H9 (cell line): ENCODE measurements at regions not wholly inside any gene's neighbourhood (a gene's known extent, or its start where the extent isn't known, plus 50 kb on each side); places are given as distances from the start of the nearest gene placed in this dataset.

Experiments
- DNase-seq: peaks from one replicate; pipeline ENCODE4 v3.0.0-alpha.2; 2017
- H2AFZ ChIP-seq: one replicate; pipeline ENCODE4 v1.6.1; 2013; ENCODE audit warnings: mild to moderate bottlenecking, low read length, control low read depth, moderate library complexity
- H2AK5ac ChIP-seq: 2 replicates; pipeline ENCODE4 v1.6.1; 2013; ENCODE audit warnings: low read length, control low read depth, mixed read lengths; ENCODE audit not compliant: insufficient read length
- H2BK120ac ChIP-seq: one replicate; pipeline ENCODE4 v1.6.1; 2013; ENCODE audit warnings: low read depth, mild to moderate bottlenecking, low read length, control low read depth, inconsistent platforms; ENCODE audit not compliant: poor library complexity, severe bottlenecking
- H2BK12ac ChIP-seq: 2 replicates; pipeline ENCODE4 v1.6.1; 2013; ENCODE audit warnings: low read length, control low read depth, mixed read lengths, low read depth; ENCODE audit not compliant: insufficient read length
- H2BK15ac ChIP-seq: 2 replicates; pipeline ENCODE4 v1.6.1; 2013; ENCODE audit warnings: low read depth, low read length, control low read depth
- H2BK20ac ChIP-seq: one replicate; pipeline ENCODE4 v1.6.1; 2013; ENCODE audit warnings: low read depth, mild to moderate bottlenecking, low read length, control low read depth, inconsistent platforms; ENCODE audit not compliant: poor library complexity, severe bottlenecking
- H2BK5ac ChIP-seq: 2 replicates; pipeline ENCODE4 v1.6.1; 2013; ENCODE audit warnings: low read length, control low read depth, mixed read lengths; ENCODE audit not compliant: insufficient read length
- H3K14ac ChIP-seq: 2 replicates; pipeline ENCODE4 v1.6.1; 2013; ENCODE audit warnings: low read length, control low read depth; ENCODE audit not compliant: insufficient read depth
- H3K18ac ChIP-seq: 2 replicates; pipeline ENCODE4 v1.6.1; 2013; ENCODE audit warnings: low read depth, mild to moderate bottlenecking, mixed read lengths, low read length, control low read depth; ENCODE audit not compliant: insufficient read length
- H3K23ac ChIP-seq: 2 replicates; pipeline ENCODE4 v1.6.1; 2013; ENCODE audit warnings: low read length, control low read depth, mixed read lengths, low read depth; ENCODE audit not compliant: insufficient read length
- H3K23me2 ChIP-seq: 2 replicates; pipeline ENCODE4 v1.6.1; 2013; ENCODE audit warnings: low read depth, mild to moderate bottlenecking, mixed read lengths, low read length, control low read depth; ENCODE audit not compliant: insufficient read length, poor library complexity, severe bottlenecking
- H3K27ac ChIP-seq: 2 replicates; pipeline ENCODE4 v1.5.1; 2013; ENCODE audit warnings: low read length, control low read depth, mixed read lengths, low read depth; ENCODE audit not compliant: insufficient read length
- H3K27me3 ChIP-seq: 2 replicates; pipeline ENCODE4 v1.6.1; 2013; ENCODE audit warnings: low read length, control low read depth, inconsistent platforms; ENCODE audit not compliant: insufficient read depth
- H3K4ac ChIP-seq: 2 replicates; pipeline ENCODE4 v1.6.1; 2013; ENCODE audit warnings: low read depth, mild to moderate bottlenecking, control low read depth, inconsistent platforms, low read length, moderate library complexity
- H3K4me1 ChIP-seq: 2 replicates; pipeline ENCODE4 v1.6.1; 2013; ENCODE audit warnings: low read length, control low read depth, inconsistent platforms; ENCODE audit not compliant: insufficient read depth
- H3K4me2 ChIP-seq: 2 replicates; pipeline ENCODE4 v1.6.1; 2013; ENCODE audit warnings: low read length, control low read depth, mixed read lengths; ENCODE audit not compliant: insufficient read length, insufficient read depth
- H3K56ac ChIP-seq: 2 replicates; pipeline ENCODE4 v1.6.1; 2013; ENCODE audit warnings: low read depth, mild to moderate bottlenecking, mixed read lengths, low read length, control low read depth; ENCODE audit not compliant: insufficient read length
- H3K79me1 ChIP-seq: 2 replicates; pipeline ENCODE4 v1.6.1; 2013; ENCODE audit warnings: low read depth, mild to moderate bottlenecking, moderate library complexity, low read length, control low read depth, inconsistent platforms; ENCODE audit not compliant: insufficient read depth, poor library complexity, severe bottlenecking
- H3K79me2 ChIP-seq: 2 replicates; pipeline ENCODE4 v1.6.1; 2013; ENCODE audit warnings: low read length, control low read depth, inconsistent platforms; ENCODE audit not compliant: insufficient read depth
- H3K9ac ChIP-seq: 2 replicates; pipeline ENCODE4 v1.6.1; 2013; ENCODE audit warnings: low read length, control low read depth, mixed read lengths; ENCODE audit not compliant: insufficient read length; ENCODE audit errors: extremely low read depth
- H3K9me3 ChIP-seq: one replicate; pipeline ENCODE4 v1.6.1; 2013; ENCODE audit warnings: low read depth, low read length, inconsistent platforms; ENCODE audit not compliant: control insufficient read depth
- H3T11ph ChIP-seq: one replicate; pipeline ENCODE4 v1.6.1; 2013; ENCODE audit warnings: mild to moderate bottlenecking, low read length, control low read depth, inconsistent platforms
- H4K20me1 ChIP-seq: one replicate; pipeline ENCODE4 v1.6.1; 2013; ENCODE audit not compliant: control insufficient read depth, insufficient read length, insufficient read depth
- H4K5ac ChIP-seq: 2 replicates; pipeline ENCODE4 v1.6.1; 2013; ENCODE audit warnings: low read depth, mild to moderate bottlenecking, mixed read lengths, low read length, control low read depth; ENCODE audit not compliant: insufficient read length
- H4K8ac ChIP-seq: replicated peaks from 2 replicates; pipeline ENCODE4 v1.6.1; 2013; ENCODE audit warnings: low read length, control low read depth, mixed read lengths, low read depth; ENCODE audit not compliant: insufficient read length
- H4K91ac ChIP-seq: 2 replicates; pipeline ENCODE4 v1.6.1; 2013; ENCODE audit warnings: low read depth, mild to moderate bottlenecking, moderate library complexity, mixed read lengths, low read length, control low read depth; ENCODE audit not compliant: insufficient read length
- H3K27ac Mint-ChIP-seq, 3 experiments: 2 replicates in 2 of 3; 3 replicates in 1 of 3; pipeline ENCODE4 v1.8.0; 2020 to 2021; ENCODE audit warnings: mixed read lengths in 3 of 3, mild to moderate bottlenecking in 1 of 3, moderate library complexity in 1 of 3
- H3K27me3 Mint-ChIP-seq: 2 replicates; pipeline ENCODE4 v1.8.0; 2021; ENCODE audit warnings: low read depth, mild to moderate bottlenecking, moderate library complexity, mixed read lengths
- H3K36me3 Mint-ChIP-seq, 3 experiments: 2 replicates in 2 of 3; 3 replicates in 1 of 3; pipeline ENCODE4 v1.8.0; 2020 to 2021; ENCODE audit warnings: low read depth in 3 of 3, mixed read lengths in 3 of 3; ENCODE audit not compliant: insufficient read depth in 1 of 3
- H3K4me1 Mint-ChIP-seq, 2 experiments: 2 replicates each; pipeline ENCODE4 v1.8.0; 2020; ENCODE audit warnings: mixed read lengths in 2 of 2
- H3K4me3 Mint-ChIP-seq, 2 experiments: 2 replicates in 1 of 2; 3 replicates in 1 of 2; pipeline ENCODE4 v1.8.0; 2020 to 2021; ENCODE audit warnings: mild to moderate bottlenecking in 2 of 2, mixed read lengths in 2 of 2, moderate library complexity in 1 of 2
- H3K9me3 Mint-ChIP-seq, 2 experiments: 2 replicates in 1 of 2; 3 replicates in 1 of 2; pipeline ENCODE4 v1.8.0; 2020; ENCODE audit warnings: mild to moderate bottlenecking in 2 of 2, mixed read lengths in 2 of 2, moderate library complexity in 1 of 2
- CTCF ChIP-seq: fragments of 200-600 bp; sonication (generic); conservative IDR thresholded peaks from 3 replicates; pipeline ENCODE4 v1.8.0; 2021; ENCODE audit warnings: antibody characterized with exemption, mild to moderate bottlenecking
- WGBS: extraction: QIAGEN DNeasy Blood & Tissue Kit; methylation state at CpG from one replicate; pipeline ENCODE4 v1.1.7; 2013; ENCODE audit warnings: missing lambda C conversion rate, low lambda C conversion rate, mixed read lengths; ENCODE audit not compliant: insufficient read length; ENCODE audit errors: extremely low coverage; 5-methylcytosine and 5-hydroxymethylcytosine counted together

- no peak overlapping the region for H2AFZ ChIP-seq
- no peak overlapping the region for H3K4me2 ChIP-seq
- H3K9me3 ChIP-seq, result no peaks in the 10 kb centered on the region
- H3K9ac ChIP-seq, result no peak overlapping the region
- H3K23me2 ChIP-seq, result no peaks in the 10 kb centered on the region
- no peak overlapping the region for H2BK5ac ChIP-seq
- no peak overlapping the region for H2BK12ac ChIP-seq
- DNase-seq, result no peak
- H3K56ac ChIP-seq, result no peak overlapping the region
- no peak overlapping the region for H4K8ac ChIP-seq
- H3K9me3 Mint-ChIP-seq, result no peaks in the 10 kb centered on the region
- no peaks in the 10 kb centered on the region; a peak in 2 of 7 replicates for H3K36me3 Mint-ChIP-seq
- H3K4me3 Mint-ChIP-seq, result no peak overlapping the region
- H3K79me2 ChIP-seq, result no peaks in the 10 kb centered on the region
- peak overlapping the region; percentile 41 for H2AK5ac ChIP-seq
- H2BK120ac ChIP-seq, result no peak overlapping the region
- no peak overlapping the region for H3K23ac ChIP-seq
- H3K27ac ChIP-seq, result no peak overlapping the region
- H4K5ac ChIP-seq, result no peak overlapping the region
- H2BK20ac ChIP-seq, result no peak overlapping the region
- no peak for TF ChIP-seq CTCF
- H4K91ac ChIP-seq, result no peak overlapping the region
- H3K27ac Mint-ChIP-seq, result no peak overlapping the region
- WGBS, result no CpG with 5 or more reads among the region's 2 CpGs
- H3K27me3 Mint-ChIP-seq, result no peaks in the 10 kb centered on the region; the same call in 1 of the 2 replicates
- no peak overlapping the region for H2BK15ac ChIP-seq
- peaks cover 16 to 22% of the 10 kb centered on the region in 2 experiments for H3K4me1 Mint-ChIP-seq
- no peak overlapping the region for H3K14ac ChIP-seq
- H3K27me3 ChIP-seq, result no peaks in the 10 kb centered on the region
- H4K20me1 ChIP-seq, result no peaks in the 10 kb centered on the region
- no peak overlapping the region for H3K4ac ChIP-seq
- no peak overlapping the region for H3K18ac ChIP-seq
- H3K4me1 ChIP-seq, result no peaks in the 10 kb centered on the region
- no peaks in the 10 kb centered on the region for H3K79me1 ChIP-seq
- H3T11ph ChIP-seq, result no peak overlapping the region
Observed at GRCh38 chr2:34372967-34373366, 773.9 kb upstream of the FAM98A start.
